Middle frontal gyrus (tissue), 1 donor: ENCODE measurements at regions not wholly inside any gene's neighbourhood (a gene's known extent, or its start where the extent isn't known, plus 50 kb on each side); places are given as distances from the start of the nearest gene placed in this dataset.
"Not testable (repeated sequence)": the region's sequence is repeated elsewhere in the genome, so short reads cannot be mapped to it uniquely, and the experiment has no call there.

Experiments used
- DNase-seq: peaks from one replicate; pipeline ENCODE4 v3.0.0-alpha.2; 2015; ENCODE audit warnings: low spot score; ENCODE audit errors: extremely low spot score

DNA sequence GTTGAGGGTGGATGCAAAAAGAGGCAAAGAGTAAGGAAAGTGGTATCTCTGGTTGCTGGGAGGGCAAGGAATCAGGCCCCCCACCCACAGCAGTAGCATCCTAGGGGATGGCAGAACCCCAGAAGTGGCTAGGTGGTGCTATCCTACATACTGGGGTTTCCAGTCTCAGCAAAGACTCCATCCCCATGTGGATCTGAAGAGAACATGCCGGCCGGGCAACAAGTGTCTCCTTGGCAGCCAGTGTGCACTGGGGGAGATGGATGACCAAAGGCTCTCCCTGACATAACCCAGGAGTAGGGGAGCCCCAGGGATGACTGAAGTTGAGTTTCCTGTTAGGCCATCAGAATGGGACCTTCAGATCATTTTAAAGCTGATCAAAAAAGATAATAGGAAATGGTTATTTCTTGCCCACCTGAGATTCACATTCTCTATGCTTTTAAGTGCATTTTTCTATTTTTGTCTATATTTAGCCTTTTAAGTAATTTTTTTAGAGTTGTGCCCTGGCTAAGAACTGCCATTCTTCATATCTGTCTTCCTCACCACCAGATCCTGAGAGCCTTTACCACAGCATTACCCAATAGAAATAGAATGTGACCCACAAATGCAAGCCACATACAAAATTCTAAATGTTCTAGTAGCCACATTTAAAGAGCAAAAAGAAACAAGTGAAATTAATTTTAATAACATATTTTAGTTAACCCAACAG, 78.7 kb upstream of the SMIM23 start:
- no peak for DNase-seq

DNA sequence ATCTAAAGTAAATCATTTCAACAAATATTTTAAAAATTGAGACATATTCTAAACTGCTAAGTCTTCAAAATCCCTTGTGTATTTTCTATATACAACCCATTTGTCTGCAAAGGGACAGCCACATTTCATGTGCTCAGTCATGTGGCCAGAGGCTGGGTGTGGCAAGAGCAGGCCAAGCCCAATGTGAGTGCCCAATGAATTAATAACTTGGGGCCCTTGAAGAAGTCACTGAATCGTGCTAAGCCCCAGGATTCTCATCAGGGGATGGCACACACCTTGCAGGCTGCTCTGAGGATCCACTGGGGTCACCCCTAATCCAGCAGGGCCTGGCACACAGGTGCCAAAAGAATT, 78.2 kb upstream of the SMIM23 start:
- no peak for DNase-seq

DNA sequence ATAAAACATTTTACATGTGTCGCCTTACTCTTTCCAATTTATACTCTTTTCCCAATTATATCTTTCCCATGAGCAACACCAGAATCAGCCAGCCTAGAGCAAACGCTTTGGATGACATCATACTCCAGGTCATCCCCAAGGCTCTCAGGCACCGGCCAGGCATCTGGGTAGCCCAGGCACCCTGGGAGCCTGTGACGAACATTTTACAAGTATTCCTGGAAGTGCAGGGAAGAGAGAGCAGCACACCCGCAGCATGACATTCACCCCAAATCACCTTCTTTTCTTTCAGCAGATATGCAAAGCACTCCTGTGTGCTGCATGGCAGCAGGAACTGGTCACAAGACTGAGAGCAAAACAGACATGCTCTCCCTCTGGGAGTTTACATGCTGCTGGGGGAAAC, 75.7 kb upstream of the SMIM23 start:
- DNase-seq = no peak

DNA sequence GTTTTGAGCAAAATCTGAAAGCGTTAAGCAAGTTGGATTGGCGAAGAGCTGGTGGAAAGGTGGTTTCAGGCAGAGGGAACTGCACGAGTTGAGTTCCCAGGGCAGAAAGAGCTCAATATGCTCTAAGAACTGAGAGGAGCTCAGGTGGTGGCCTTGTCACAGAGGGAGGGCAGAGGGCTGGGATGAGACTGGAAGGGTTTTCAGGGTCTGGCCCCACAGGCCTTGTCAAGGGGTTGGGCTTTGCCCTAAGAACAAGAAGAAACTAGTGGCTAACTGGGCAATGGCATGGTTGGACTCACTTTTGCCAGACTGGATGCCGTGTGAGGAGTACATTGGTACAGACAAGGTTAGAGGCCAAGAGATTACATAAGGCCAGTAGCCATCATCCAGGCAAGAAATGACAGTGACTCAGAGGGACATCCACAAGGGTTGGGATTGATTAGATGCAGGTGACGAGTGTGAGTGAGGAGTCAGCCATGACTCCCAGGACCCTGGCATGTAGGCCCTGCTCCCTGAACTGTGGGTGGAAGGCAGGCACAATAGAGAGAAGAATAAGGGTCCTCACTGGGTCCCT, 75.1 kb upstream of the SMIM23 start:
- DNase-seq = no peak

DNA sequence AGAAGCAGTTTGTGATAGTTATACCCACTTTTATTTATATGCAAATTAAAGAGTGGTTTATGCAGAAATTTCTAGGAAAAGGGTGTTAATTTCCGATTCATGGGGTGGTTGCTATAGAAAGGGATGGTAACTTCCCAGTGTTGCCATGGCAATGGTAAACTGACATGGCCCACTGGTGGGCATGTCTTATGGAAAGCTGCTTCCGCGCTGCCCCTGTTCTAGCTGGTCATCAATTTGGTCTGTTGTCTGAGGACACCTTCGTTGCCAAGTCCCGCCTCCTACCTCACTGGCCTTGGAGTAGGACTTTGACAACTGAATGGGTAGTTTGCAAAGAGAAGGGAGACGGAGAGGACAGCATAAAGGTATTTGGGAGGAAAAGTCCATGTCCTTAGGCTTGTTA, 74.0 kb upstream of the SMIM23 start:
- no peak for DNase-seq

DNA sequence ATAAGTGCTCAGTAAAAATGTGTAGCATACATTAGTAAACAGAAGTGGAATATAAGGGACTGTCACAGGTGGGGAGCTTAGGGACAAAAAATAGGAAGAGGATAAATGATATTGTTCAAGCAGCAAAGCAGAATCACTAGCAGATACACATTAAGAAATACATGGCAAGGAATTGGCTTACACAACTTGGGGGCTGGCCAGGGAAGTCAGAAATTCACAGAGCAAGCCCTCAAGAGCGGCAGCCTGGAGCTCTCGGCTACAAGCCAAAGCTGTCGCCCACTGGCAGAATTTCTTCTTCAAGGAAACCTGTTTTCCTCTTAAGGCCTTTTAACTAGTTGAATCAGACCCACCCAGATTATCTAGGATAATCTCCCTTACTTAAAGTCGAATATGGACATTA, 73.0 kb upstream of the SMIM23 start:
- no peak for DNase-seq

DNA sequence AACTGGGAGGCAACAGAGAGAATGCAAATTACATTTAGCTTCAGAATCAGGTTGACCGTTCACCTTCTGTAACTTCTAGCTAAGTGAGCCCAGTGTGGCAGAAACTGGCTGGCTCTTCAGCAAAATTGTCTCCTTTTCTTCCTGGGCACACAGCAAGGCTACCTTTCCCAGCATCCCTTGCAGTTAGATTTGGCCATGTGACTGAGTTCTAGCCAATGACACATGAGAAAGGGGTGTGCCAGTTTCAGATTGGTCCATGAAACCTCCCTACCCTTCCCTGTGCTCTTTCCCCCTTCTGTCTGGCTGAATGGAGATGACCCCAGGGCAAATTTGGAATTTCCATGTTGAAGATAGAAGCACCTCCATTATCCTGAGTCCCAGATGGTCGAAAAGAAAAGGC, 72.5 kb upstream of the SMIM23 start:
- no peak for DNase-seq

DNA sequence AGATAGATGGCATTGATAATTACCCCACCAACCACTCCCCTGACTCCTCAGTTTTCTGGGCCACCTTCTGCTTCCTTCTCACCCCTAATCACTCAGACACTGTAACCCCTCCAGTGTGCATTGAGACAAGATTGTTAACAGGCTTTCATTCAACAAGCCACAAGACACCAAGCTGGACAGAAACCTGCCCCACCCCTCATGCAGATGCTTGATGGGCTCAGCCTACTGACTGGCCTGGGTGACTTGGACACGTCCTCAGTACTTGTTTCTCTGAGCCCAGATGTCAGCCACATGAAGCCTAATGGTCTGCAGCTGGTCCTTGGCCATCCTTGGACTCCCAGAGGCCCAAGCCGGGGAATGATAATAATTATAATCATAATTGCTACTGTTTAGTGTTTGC, 71.4 kb upstream of the SMIM23 start:
- DNase-seq = no peak

DNA sequence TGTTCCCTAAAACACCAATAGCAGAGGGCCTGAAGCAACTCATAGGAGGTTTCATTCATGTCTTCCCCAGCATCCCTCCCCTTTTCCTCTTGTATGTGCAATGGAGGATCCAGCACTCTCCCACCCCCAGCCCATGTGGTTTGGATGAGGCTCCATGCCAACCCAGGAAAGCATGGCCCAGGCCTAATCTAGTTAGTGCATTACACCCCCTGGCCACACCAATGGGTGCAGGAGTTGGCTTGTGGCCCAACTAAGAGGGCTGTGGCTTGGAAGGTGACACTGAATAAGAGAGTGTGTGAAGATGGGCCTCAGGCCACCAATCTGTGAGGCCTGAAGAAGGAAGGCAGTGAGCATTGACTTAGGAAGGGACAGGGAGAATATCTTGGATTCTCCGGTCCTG, 70.8 kb upstream of the SMIM23 start:
- DNase-seq = no peak

DNA sequence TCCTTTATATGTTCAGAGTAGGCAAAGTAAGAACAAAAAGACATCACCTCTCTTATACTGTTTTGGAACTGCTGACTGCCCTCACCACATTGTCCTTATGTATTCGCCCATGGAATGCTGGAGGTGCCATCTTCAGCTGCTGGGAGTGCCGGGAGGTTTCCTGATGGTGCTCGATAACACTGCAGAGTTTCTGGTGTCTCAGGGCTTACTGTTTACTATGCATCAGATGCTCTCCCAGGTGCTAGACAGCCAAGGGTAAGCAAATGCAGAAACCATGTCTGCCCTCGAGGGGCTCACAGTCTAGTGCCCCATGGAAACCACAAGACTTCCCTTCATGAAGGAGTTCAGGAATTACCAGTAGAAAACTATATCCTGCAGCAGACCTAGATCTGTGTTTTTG, 70.1 kb upstream of the SMIM23 start:
- DNase-seq = no peak

DNA sequence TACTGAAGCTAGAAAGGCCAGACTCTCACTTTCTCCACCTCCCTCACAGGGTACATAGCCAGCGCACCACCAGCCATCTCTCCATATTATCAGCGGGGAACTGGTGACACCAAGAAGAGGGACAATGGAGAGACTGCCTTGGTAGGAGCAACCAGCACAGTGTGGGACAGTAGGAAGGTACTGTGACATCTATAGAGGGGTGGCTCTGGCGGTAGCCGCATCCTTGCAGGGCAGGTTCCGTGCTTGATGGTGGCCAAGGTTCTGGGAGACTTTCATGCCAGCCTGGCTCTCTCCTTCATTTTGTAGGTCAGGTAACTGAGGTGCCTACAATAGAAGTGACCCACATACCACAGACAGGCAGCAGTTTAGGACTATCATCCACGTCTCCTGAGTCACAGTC, 65.5 kb upstream of the SMIM23 start:
- no peak for DNase-seq

DNA sequence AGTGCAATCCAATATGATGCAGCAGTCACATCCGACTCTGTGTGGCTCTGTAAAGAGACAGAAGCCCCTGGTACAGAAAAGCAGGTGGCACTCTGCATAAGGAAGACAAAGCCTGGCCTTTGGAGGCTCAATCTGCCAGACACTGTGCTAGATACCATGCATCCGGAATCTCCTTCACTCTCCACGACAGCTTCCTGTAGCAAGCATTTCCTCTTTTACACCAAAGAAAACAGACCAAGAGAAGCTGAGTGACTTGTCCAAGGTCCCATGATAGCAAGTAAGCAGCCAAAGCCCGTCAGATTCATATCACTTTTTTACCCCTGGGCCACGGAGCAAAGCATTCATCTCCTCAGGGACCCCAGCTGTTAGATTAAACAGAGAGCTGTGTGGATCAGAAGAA, 64.2 kb upstream of the SMIM23 start:
- no peak for DNase-seq

DNA sequence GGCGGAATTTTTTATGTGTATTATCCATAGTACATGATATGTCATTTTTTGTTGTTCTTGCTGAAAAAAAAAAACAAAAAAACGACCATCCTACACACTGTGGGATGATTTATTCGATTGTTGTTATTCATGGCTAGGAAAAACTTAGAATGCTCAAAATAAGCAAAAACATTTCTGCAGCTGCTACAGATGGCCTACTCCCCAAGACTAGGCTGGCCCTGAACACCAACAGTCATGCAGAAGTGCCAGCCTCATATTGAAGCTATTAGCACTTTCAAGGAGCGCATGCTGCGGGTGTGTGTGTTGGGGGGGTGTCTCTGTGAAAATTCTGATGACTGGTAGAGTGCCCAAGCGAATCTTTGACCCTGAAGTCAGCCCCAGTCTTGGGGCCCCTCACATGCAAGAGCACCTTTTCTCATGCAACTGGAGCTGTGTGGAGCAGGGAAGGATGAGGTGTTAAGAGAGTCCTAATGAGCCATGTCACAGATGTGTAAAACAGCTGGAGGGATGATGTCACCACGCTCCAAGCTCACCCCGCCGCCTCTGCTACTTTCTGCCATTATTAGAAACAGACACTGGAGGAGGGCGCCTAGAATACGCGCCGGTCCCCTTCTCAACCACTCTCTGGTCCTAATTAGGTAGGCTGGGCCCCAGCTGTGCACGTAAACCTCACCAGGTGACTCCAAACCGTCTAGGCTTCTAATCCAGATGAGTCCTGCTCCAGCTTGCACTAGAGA, 61.0 kb upstream of the SMIM23 start:
- DNase-seq = no peak

DNA sequence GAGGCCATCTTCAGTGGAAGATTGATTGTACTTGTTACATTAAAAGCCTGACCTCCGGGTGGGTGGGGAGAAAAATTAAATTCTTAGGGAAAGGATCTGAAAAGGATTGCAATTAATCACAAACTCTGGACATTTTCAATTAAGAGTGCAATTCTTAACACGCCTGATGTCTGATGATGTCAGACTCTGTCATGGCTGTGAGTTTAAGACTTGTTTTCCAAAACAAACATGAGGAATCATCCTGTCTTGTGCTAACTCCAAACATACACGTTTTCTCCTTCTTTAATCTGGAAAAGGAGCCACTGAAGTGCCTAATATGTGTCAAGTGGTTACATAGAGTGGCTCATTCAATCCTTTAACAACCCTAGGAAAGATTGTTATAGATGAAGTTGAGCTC, 60.4 kb upstream of the SMIM23 start:
- no peak for DNase-seq

DNA sequence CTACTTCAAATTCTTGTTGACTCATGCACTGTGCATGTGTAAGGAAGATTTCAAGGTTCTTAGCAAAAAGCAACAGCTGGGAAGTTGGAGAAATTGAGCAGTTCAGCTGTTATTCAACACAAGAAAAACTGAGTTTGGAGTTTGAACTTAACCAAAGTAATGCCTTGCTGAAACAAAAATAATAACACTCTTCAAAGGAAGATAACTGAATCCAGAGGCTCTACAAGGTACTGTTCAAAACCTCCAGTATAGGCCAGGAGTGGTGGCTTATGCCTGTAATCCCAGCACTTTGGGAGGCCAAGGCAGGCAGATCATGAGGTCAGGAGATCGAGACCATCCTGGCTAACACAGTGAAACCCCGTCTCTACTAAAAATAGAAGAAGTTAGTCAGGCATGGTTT, 58.8 kb upstream of the SMIM23 start:
- DNase-seq = not testable (repeated sequence)

DNA sequence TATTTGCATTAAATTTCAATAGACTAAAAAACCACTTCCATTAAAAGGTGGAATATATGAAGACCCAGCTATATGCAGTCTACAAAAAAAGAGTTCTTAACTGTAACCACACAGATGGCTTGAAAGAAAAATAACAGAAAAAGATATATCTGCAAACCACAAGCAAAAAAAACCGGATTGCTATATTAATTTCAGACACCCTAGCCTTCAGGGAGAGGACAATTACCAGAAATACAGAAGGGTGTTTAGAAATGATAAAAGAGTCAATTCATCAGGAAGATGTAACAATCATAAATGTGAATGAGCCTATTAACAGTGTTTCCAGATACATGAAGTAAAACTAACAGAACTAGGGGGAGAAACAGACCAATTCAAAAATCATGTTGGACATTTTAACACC, 56.9 kb upstream of the SMIM23 start:
- DNase-seq = no peak
